SJCRH30 (cell line): ENCODE measurements at regions not wholly inside any gene's neighbourhood (a gene's known extent, or its start where the extent isn't known, plus 50 kb on each side); places are given as distances from the start of the nearest gene placed in this dataset.

Experiments
- DNase-seq, 2 experiments: peaks; one replicate each; pipeline ENCODE4 v3.0.0-alpha.2; 2015 to 2020
- H3K27ac ChIP-seq: fragments of 250-450 bp; sonication (Bioruptor Pico); 2 replicates; pipeline ENCODE4 v1.5.1; 2020; ENCODE audit warnings: mild to moderate bottlenecking, moderate library complexity
- H3K27me3 ChIP-seq: fragments of 250-450 bp; sonication (Bioruptor Pico); 2 replicates; pipeline ENCODE4 v1.5.1; 2020; ENCODE audit warnings: mild to moderate bottlenecking, moderate library complexity
- H3K36me3 ChIP-seq: fragments of 250-450 bp; sonication (Bioruptor Pico); 2 replicates; pipeline ENCODE4 v1.5.1; 2020; ENCODE audit warnings: mild to moderate bottlenecking, moderate library complexity
- H3K4me1 ChIP-seq: fragments of 250-450 bp; sonication (Bioruptor Pico); 2 replicates; pipeline ENCODE4 v1.5.1; 2020; ENCODE audit warnings: mild to moderate bottlenecking, moderate library complexity
- H3K4me3 ChIP-seq: fragments of 250-450 bp; sonication (Bioruptor Pico); 2 replicates; pipeline ENCODE4 v1.5.1; 2020; ENCODE audit warnings: mild to moderate bottlenecking, moderate library complexity
- H3K9me3 ChIP-seq: fragments of 250-450 bp; sonication (Bioruptor Pico); replicated peaks from 2 replicates; pipeline ENCODE4 v1.5.1; 2020; ENCODE audit warnings: mild to moderate bottlenecking, moderate library complexity

- Histone ChIP-seq H3K27me3 (peaks cover 21% of the 10 kb centered on the region), H3K9me3 (no peaks in the 10 kb centered on the region), H3K4me1 (peaks cover 45% of the 10 kb centered on the region), H3K27ac (no peak overlapping the region), H3K36me3 (no peaks in the 10 kb centered on the region), H3K4me3 (no peak overlapping the region)
- peak; percentile 29 to 38 for DNase-seq
Measured at GRCh38 chr1:22247527-22248245, 104.8 kb upstream of the WNT4 start.

- Histone ChIP-seq H3K27me3 (peaks cover 24% of the 10 kb centered on the region), H3K4me1 (peaks cover 42% of the 10 kb centered on the region), H3K27ac (no peak overlapping the region)
Measured at GRCh38 chr1:22248746-22249145, 105.8 kb upstream of the WNT4 start.

GRCh38 chr1:22249928-22250680, 107.2 kb upstream of the WNT4 start:
- H3K4me3 ChIP-seq = no peak overlapping the region

More at GRCh38 chr1:22248746-22249145, 105.8 kb upstream of the WNT4 start:
- DNase-seq = no peak
- H3K36me3 ChIP-seq = no peaks in the 10 kb centered on the region
- H3K9me3 ChIP-seq = no peaks in the 10 kb centered on the region
- H3K4me3 ChIP-seq = no peak overlapping the region

GRCh38 chr1:22250724-22251123, 107.8 kb upstream of the WNT4 start:
- no peak overlapping the region for H3K27ac ChIP-seq
- DNase-seq = peak; percentile 72 to 73

More at GRCh38 chr1:22249928-22250680, 107.2 kb upstream of the WNT4 start:
- H3K27me3 ChIP-seq = peaks cover 22% of the 10 kb centered on the region
- no peak overlapping the region for H3K27ac ChIP-seq
- H3K36me3 ChIP-seq = no peaks in the 10 kb centered on the region
- peaks cover 39% of the 10 kb centered on the region for H3K4me1 ChIP-seq
- no peak for DNase-seq
- no peaks in the 10 kb centered on the region for H3K9me3 ChIP-seq

DNA sequence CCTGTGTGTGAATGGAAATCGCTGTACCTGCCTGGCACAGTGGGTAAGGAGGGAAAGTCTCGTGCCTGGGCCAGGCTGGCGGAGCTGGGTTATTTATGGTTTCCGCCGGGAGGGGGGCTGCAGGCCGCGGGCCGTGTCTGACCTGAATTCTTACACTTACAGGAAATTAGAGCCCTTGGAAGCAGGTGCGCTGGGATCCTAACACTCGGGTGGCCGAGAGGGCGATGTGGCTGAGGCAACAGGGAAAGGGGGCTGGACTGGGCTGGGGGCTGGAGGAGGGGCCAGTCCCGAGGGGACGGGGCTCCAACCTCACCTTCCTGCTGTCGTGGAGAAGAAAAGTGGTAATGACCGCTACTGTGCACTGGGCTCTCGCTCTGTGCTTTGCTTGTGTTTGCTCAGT, 109.4 kb upstream of the WNT4 start:
- Histone ChIP-seq H3K36me3 (no peaks in the 10 kb centered on the region), H3K4me1 (peaks cover 44% of the 10 kb centered on the region), H3K27me3 (peaks cover 22% of the 10 kb centered on the region), H3K9me3 (no peaks in the 10 kb centered on the region), H3K4me3 (no peak overlapping the region), H3K27ac (no peak overlapping the region)
- peak; percentile 44 to 59 for DNase-seq

More at GRCh38 chr1:22250724-22251123, 107.8 kb upstream of the WNT4 start:
- Histone ChIP-seq H3K4me3 (no peak overlapping the region), H3K36me3 (no peaks in the 10 kb centered on the region), H3K9me3 (no peaks in the 10 kb centered on the region), H3K4me1 (peaks cover 42% of the 10 kb centered on the region), H3K27me3 (peaks cover 22% of the 10 kb centered on the region)

GRCh38 chr1:22253012-22253790, 110.3 kb upstream of the WNT4 start:
- no peak overlapping the region for H3K4me3 ChIP-seq
- no peak for DNase-seq
- H3K27ac ChIP-seq = no peak overlapping the region
- H3K9me3 ChIP-seq = no peaks in the 10 kb centered on the region
- H3K27me3 ChIP-seq = peaks cover 16% of the 10 kb centered on the region
- peaks cover 42% of the 10 kb centered on the region for H3K4me1 ChIP-seq
- no peaks in the 10 kb centered on the region for H3K36me3 ChIP-seq

- Histone ChIP-seq H3K9me3 (no peaks in the 10 kb centered on the region), H3K36me3 (no peaks in the 10 kb centered on the region), H3K27ac (no peak overlapping the region), H3K4me3 (no peak overlapping the region), H3K27me3 (peaks cover 5% of the 10 kb centered on the region; the same call in 1 of the 2 replicates), H3K4me1 (peaks cover 45% of the 10 kb centered on the region)
- no peak for DNase-seq
Measured at GRCh38 chr1:22254756-22255155, 111.9 kb upstream of the WNT4 start.

DNA sequence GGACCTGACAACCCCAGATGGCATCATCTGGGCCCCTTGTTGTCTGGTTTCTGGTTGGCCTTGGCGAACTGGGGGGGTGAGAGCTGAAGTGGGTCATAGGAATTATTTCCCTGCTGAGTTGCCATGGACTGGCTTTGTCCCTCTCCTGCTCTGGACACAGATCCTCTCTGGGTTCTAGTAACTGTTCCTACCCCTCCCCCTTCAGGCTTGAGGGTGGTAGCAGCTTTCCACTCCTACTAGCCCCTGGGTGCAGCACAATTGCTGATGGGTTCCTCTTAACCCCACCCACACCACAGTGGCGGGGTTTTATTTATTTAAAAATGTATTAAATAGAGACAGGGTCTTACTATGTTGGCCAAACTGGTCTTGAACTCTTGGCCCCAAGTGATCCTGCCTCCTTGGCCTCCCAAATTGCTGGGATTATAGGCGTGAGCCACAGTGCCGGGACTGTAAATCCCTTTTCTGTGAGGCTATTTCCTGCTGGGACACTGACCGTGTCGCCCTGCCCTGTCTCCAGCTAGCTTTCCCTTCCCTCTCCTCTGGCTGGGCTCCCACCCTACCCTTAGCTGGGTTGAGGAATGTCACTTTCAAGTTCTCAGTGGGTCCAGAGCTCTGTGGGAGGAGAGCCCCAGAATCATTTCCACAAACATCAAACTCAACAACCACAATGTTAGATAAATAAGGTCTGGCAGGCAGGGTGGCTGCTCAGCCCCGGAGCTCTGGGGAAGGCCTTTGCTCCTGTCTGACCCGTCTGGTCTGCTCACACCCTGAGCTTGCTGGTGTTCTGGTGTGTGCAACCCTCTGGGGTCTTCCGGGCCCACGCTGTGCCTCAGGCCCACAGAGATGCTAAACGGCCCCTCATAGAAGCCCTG, 112.7 kb upstream of the WNT4 start:
- no peak overlapping the region for H3K4me3 ChIP-seq
- H3K27me3 ChIP-seq = peaks cover 5% of the 10 kb centered on the region; the same call in 1 of the 2 replicates
- H3K9me3 ChIP-seq = no peaks in the 10 kb centered on the region
- DNase-seq = peak in 1 of 2 experiments; percentile 36
- H3K4me1 ChIP-seq = peaks cover 39% of the 10 kb centered on the region
- no peak overlapping the region for H3K27ac ChIP-seq
- no peaks in the 10 kb centered on the region for H3K36me3 ChIP-seq

- no peaks in the 10 kb centered on the region for H3K9me3 ChIP-seq
- no peaks in the 10 kb centered on the region for H3K36me3 ChIP-seq
- peaks cover 5% of the 10 kb centered on the region; the same call in 1 of the 2 replicates for H3K27me3 ChIP-seq
- peaks cover 38% of the 10 kb centered on the region for H3K4me1 ChIP-seq
- no peak overlapping the region for H3K4me3 ChIP-seq
- peak in 1 of 2 experiments; percentile 44 for DNase-seq
- H3K27ac ChIP-seq = no peak overlapping the region
Measured at GRCh38 chr1:22256213-22256512, 113.3 kb upstream of the WNT4 start.

GRCh38 chr1:22257290-22258275, 114.7 kb upstream of the WNT4 start:
- no peaks in the 10 kb centered on the region for H3K9me3 ChIP-seq
- H3K36me3 ChIP-seq = no peaks in the 10 kb centered on the region
- peaks cover 5% of the 10 kb centered on the region; the same call in 1 of the 2 replicates for H3K27me3 ChIP-seq
- no peak for DNase-seq
- no peak overlapping the region for H3K4me3 ChIP-seq
- H3K4me1 ChIP-seq = peaks cover 24% of the 10 kb centered on the region
- H3K27ac ChIP-seq = no peak overlapping the region

DNA sequence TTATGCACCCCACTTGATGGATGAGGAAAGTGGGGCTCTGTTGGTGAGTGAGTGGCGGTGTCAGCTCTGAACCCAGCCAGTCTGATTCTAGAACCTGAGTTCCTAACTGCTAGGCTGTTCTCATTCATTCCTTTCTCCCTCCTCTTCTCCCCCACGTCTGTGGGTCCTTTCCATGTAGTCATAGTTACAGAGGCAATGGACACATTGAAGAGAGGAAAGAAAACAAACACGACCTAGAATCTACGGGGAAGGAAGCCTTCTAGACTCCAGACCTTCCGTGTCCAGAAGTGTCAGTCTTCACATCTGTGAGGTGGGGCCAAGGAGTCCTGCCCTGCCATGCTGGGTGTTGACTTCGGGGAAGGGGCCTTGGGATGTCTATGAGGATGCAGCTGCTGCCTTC, 115.8 kb upstream of the WNT4 start:
- H3K27me3 ChIP-seq = no peaks in the 10 kb centered on the region; the same call in 1 of the 2 replicates
- no peak overlapping the region for H3K4me3 ChIP-seq
- H3K36me3 ChIP-seq = no peaks in the 10 kb centered on the region
- no peak for DNase-seq
- H3K27ac ChIP-seq = no peak overlapping the region
- H3K9me3 ChIP-seq = no peaks in the 10 kb centered on the region
- peaks cover 20% of the 10 kb centered on the region for H3K4me1 ChIP-seq

- Histone ChIP-seq H3K36me3 (no peaks in the 10 kb centered on the region), H3K9me3 (no peaks in the 10 kb centered on the region), H3K27ac (no peak overlapping the region; the same call in 1 of the 2 replicates), H3K4me1 (peaks cover 20% of the 10 kb centered on the region), H3K4me3 (no peak overlapping the region), H3K27me3 (peaks cover 7% of the 10 kb centered on the region; the same call in 1 of the 2 replicates)
- peak; percentile 57 to 69 for DNase-seq
Measured at GRCh38 chr1:22259551-22260282, 116.8 kb upstream of the WNT4 start.
